ENCODE measurements at regions not wholly inside any gene's neighbourhood (a gene's known extent, or its start where the extent isn't known, plus 50 kb on each side); places are given as distances from the start of the nearest gene placed in this dataset.

DNA sequence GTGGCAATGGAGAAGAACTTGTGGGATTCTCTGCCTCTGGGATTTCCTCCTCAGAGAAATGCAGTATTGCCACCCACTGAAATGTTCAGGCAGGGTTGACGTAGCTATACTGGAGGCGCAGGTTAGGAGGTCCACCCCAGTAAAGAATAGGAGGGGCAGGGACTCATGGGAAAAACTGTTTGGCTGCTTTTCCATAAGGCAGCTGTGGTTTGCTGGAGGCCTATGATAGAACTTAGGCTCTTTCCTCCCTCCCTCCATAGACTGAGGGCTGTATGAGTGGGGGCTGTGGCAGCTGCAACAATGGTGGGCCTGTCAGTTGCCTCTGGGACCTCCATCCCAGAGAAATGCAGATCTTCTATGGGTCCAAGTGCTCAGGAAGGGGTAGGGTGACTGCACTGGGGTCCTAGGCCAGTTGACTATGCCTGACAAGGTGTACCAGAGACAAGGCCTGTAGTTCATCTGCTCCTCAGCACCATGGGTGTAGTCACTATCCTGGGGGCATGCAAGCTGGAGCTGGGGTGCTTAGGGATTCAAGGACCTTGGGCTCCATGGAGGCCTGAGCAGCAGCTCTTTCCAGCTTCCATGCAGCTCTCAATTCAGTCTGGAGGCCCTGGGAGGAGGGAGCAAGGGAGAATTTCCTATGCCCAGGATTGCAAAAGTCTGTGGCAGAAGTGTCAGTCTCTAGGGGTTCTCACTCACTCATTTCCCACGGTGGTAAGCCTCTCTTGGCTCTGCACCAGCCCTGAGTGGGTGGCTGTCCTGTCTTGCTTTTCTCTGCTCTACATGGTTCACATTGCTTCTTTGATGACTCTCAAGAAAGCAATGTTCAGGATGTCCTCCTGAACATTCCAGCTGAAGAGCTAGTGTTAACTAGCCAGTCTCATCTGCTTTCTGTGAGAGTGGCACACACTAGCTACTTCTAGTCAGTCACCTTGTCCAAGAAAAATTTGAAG is 353.0 kb downstream of the IDS start:
- peak; percentile 94 for DNase-seq

DNA sequence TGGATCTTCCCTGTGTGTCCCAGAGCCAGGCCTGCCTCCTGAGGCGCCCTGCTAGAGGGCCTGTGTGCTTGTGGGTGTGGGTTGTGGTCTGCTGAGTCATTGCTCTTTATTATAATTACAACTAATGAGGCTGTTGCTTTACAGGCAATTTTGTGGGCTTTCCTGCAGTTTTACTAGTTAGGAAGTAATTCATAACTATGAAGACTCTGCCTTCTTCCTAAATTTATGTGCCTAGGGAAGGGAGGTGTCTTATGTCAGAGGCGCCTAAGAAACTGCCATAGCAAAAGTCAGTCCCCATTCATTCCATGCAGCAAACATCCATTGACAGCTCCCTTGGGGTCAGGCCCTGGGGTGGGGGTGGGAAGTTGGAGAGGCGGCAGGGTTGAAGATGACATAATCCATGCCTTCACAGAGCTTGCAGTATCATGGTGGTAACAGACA is 359.2 kb downstream of the IDS start:
- peak; percentile 13 for DNase-seq

DNA sequence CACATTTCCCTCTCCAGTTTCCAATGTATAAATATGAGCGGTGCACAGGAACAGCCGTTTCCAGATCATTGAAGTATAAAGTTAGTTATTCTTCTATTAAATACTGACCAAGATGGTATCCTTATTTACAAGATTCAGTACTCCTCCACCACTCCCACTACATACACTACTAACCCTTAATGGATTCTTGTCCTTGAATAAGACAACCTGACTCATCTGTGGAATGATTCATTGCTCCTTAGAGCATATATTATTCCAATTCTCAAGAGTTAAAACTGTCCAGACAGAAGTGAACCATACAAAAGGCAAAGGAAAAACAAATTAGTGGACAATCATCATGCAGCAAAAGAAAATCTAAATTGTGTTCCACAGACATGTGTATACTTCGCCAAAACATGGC is 373.3 kb downstream of the IDS start:
- DNase-seq = peak; percentile 57

DNA sequence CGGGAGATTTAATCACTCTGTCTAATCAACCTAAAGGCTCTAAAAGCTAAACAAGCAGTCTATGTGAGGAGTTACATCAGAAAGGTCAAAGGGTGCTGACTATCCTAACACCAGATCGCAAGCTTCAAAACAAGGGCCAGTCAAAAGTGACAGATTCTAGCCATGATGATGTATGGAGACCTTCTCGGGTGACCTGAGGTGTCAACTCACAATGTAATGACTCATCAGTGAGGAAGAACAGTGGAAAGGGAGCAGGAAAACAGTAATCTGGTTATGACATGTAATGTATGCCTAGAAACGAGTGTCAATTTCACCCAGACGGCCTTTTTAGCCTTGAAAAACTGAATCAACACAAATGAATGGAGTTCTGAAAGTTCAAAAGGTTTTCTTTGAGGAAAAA is 375.3 kb downstream of the IDS start:
- peak; percentile 22 for DNase-seq

DNA sequence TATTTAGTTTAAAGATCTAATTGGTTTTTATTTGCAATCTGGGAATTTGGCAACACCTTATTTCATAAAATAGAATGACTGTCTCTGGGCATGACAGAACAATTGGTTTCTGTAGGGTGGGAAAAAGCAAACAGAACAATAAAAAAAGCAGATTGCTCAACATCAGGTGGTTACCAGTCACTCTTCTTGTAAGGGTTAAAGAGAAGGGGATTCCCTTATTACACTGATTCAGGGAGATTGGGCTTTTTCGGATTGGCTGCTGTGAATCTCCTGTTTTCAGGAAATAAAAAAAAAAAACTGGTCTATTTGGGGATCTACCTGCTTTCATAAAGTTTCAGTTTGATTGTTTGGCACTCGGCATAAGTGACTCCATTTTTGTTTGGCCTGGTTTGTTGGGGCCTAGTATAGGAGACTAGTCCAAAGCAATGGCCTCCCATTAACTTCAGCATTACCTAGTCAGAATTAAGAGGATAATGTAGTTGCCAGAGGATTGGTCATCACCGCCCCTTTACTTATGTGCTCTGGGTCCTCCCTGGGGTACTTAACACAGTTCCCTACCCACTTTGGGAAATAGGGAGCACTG is 380.5 kb downstream of the IDS start:
- DNase-seq = no peak

DNA sequence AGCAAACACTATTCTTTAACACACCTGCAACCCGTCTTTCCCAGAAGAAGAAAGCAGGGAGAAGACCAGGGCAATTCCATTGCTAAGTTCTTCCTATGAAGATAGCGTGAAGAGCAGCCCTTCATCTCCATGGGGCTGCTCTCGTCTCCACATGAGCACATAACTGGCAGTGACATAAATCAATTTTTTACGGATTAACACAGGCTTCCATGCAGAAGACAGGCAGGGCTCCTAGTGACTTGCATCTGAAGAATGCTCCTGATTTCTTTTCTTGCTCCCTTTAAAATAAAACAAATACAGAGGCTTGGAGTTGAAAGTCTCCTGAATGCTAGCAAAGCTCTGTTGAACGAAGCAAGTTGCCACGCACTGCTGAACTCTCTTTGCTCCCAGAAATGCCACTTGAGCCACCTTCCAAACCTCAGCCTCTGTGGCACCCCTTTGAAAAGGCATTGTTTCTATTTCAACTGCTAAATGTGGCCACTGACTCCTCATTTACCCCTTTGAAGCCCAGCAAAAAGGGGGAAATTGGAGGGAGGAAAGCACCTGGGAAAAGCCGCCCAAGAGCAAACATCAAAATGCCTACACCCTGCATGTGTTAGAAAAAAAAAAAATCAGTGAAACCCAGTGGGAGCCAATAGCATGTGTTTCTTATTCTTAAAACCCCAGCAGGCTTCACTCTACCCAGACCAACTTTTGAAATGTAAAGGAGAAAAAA is 383.7 kb downstream of the IDS start:
- peak; percentile 1 for DNase-seq

DNA sequence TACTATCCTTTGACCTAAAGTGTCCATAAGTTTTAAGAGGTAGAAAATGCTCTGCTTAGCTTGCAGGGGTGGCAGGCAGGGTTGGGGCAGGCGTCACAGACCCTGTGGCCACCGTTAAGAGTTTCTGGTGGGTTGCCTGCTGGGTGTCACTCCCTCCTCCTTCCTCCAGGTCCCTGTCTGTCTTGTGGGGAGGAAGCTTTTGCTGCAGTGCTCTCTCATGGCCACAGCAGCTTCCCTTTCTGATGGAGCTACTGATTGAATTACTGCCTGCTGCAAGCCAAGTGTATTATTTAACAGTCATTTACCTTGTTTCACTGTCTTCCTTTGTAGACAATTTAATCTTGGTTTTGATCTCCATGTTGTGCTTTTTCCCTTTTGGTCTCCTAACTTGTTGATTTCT is 384.6 kb downstream of the IDS start:
- DNase-seq = no peak

DNA sequence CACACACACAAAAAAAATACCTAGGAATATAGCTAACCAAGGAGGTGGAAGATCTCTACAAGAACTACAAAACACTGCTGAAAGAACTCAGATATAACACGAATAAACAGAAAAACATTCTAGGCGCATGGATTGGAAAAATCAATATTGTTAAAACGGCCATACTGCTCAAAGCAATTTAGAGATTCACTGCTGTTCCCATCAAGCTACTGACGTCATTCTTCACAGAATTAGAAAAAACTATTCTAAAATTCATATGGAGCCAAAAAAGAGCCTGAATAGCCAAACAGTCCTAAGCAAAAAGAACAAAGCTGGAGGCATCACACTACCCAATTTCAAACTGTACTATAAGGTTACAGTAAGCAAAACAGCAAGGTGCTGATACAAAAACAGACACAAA is 390.2 kb downstream of the IDS start:
- DNase-seq = no peak

DNA sequence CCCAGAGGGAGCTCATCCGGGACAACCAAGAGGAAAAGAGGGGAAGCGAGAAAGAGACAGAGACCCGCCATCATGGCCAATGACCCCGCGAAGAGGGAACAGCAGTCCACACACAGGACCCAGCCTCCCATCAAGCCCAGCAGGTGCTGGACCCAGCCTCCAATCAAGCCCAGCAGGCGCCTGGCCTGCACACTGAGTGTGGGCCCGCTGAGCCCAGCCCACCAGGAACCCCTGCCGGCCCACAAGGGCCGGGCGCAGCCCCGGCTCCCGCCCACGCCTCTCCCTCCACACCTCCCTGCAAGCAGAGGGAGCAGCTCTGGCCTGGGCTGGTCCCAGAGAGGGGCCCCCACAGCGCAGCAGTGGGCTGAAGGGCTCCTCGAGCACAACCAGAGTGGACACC is 391.1 kb downstream of the IDS start:
- no peak for DNase-seq

DNA sequence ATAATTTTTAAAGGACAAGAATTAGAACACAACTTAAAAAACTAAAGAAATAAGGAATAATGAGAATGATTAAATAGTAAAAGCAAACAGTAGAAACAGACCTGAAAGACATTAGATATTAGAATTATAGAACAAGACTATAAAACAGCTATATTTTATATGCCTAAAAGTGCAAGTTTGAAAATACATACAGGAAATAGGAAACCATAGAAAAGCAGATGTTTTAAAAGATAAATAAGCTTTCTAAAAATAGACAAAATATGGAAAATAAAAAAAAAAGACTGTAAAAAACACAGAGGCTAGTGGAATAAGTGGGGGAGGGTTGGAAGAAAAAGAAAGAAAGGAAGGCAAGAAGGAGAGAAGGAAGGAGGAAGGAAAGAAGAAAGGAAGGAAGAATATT is 407.3 kb downstream of the IDS start:
- DNase-seq = no peak

DNA sequence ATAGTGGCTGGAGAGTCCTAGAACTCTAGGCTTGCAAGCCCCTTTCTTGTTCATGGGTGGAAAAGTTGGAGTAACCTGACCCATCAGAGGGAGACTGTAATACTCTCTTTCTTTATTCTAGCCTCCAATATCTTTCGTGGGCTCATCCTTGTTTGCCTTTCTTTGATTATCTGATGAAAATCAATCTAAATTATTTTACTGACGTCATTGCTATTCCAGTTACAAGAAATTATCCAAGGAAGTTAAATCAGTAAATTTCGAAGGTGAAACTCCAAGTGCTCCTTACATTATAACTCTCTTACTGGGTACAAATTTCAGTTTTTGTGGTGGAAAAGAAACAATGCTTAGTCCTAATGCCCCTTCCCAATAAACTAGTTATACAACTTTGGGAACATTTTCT is 412.9 kb downstream of the IDS start:
- DNase-seq = no peak

DNA sequence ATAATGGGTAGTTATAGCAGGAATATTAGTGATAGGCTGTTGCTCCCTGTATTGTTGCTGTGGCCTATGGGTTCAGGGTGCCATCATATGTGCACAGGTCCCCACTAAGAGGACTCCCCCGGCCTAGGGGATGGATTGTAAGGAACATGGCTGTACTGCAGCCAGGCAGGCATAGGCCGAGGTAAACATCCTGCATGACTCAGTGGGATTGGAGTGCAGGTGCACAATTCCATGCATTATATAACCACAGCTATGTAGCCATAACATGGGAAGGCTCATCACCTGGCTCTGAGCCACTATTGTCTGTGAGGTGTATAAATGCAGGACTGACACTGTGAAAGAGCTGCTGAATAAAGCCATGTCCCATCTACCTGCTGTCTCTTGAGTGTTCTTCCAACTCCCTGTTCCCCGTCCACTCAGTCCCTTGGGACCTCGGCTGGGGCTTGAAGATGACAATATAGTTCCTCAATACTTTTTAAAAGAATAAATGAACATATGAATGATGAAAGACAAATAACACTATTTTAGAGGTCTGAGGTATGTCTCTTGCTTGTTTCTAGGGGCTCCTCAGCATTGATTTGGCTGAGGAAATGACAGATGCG is 425.2 kb downstream of the IDS start:
- DNase-seq = no peak

DNA sequence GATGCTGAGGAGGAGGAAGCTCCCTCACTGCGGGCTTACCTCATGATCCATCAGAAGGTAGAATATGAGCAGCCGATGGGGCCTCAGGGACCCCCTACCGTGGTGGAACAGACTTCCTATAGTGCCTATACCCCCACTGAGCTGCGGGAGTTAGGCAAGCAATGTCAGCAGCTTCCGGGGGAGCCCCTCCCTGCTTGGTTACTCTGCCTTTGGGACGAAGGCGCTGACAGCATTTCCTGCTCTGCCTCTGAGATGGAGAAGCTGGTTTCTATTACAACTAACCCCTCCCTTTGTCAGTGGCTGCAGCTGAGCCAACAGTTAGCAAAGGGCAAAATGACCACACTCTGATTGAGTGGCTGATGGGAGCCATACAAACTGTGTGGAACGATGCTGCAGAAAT is 430.7 kb downstream of the IDS start:
- peak; percentile 82 for DNase-seq

DNA sequence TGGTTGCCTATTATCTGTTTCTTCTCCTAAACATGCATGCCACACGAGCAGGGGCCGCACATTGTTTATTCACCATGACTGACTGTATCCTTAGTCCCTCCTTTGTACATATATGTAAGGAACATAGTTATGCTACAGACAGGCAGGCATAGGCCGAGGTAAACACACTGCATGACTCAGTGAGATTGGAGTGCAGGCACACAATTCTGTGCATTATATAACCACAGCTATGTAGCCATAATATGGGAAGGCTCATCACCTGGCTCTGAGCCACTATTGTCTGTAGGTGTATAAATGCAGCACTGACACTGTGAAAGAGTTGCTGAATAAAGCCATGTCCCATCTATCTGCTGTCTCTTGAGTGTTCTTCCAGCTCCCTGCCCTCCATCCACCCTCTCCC is 431.6 kb downstream of the IDS start:
- DNase-seq = peak; percentile 69

DNA sequence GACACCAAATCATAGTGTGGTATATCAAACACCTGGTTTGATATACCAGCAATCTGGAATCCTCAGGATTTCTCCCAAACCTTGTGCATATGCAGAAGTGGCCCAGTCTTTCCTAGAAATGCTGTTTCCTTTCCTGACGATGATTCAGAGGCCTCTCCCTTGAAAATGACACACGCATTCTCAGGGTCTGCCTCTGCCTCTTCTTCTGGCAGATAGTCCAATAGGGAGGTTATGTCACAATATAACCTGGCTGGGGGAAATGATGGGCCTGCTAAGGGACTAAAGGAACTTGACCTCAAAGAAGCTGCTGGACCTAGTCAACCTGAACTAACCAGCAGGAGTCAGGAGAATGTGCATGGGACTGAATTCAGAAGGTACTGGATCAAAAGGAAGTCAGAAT is 435.2 kb downstream of the IDS start:
- peak; percentile 12 for DNase-seq

DNA sequence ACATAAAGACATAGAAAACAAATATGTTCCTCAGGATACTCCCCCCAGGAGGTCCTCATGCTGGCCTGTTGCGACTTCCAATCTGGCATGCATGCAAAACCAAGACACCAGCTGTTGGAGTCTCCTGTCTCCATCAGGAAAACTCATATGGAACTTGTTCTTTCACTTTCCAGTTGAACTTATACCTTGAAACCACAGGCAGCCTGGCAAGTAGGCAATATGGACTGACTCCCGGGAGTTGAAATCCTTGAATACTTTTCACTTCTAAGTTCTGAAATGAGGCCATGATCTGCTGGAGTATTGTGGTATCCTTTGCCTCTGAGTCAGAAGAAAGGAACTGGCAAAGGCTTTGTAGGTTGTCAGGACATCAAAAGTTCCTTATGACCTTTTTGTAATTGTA is 444.2 kb downstream of the IDS start:
- DNase-seq = peak; percentile 60

All from fibroblast of skin of back (primary cell).